Panc1 (cell line): ENCODE measurements at regions not wholly inside any gene's neighbourhood (a gene's known extent, or its start where the extent isn't known, plus 50 kb on each side); places are given as distances from the start of the nearest gene placed in this dataset.

ENCODE experiments used
- ATAC-seq: fragments of 200-7000 bp; cut with Tn5 transposase; 2 replicates; pipeline ENCODE4 v1.9.1; 2020; ENCODE audit warnings: mild to moderate bottlenecking, moderate library complexity
- BruUV-seq: library from RNA; stranded (reverse); fragments of 400-500 nt; replicated peaks from 2 replicates; lab custom pipeline; 2021; lab: Mats Ljungman, UMichigan
- CTCF ChIA-PET: fragments of 300-600 bp; sonication (Branson Sonifier 250); formaldehyde crosslinking; loops from one replicate; lab custom pipeline; 2022; ENCODE audit warnings: antibody characterized with exemption; lab: Charles Lee
- POLR2A ChIA-PET: fragments of 300-600 bp; sonication (Branson Sonifier 250); formaldehyde crosslinking; loops from one replicate; lab custom pipeline; 2022; ENCODE audit warnings: antibody characterized with exemption; lab: Charles Lee
- DNase-seq: peaks from one replicate; pipeline ENCODE4 v3.0.0-alpha.2; 2010; ENCODE audit warnings: low read depth, low spot score
- H3K27ac ChIP-seq: 2 replicates; pipeline ENCODE4 v1.5.1; 2011; ENCODE audit warnings: mild to moderate bottlenecking, low read length, inconsistent platforms
- H3K27me3 ChIP-seq: fragments of 200-500 bp; sonication (Bioruptor generic); 2 replicates; pipeline ENCODE4 v1.6.0; 2014; ENCODE audit warnings: low read length, inconsistent platforms; ENCODE audit not compliant: control insufficient read depth, insufficient read depth
- H3K36me3 ChIP-seq: fragments of 200-500 bp; sonication (Bioruptor generic); 2 replicates; pipeline ENCODE4 v1.5.1; 2014; ENCODE audit warnings: inconsistent platforms, mild to moderate bottlenecking, low read length, moderate library complexity; ENCODE audit not compliant: control insufficient read depth, insufficient read depth
- H3K4me1 ChIP-seq: 2 replicates; pipeline ENCODE4 v1.5.1; 2011; ENCODE audit warnings: inconsistent platforms, mild to moderate bottlenecking, low read length, moderate library complexity; ENCODE audit not compliant: control insufficient read depth, insufficient read depth
- H3K4me3 ChIP-seq, 2 experiments: 2 replicates each; pipeline ENCODE4 v1.5.1; 2011 to 2012; ENCODE audit warnings: low read depth in 2 of 2, low read length in 2 of 2, mild to moderate bottlenecking in 2 of 2, inconsistent platforms in 1 of 2, moderate library complexity in 1 of 2
- H3K9me3 ChIP-seq: fragments of 200-500 bp; sonication (Bioruptor generic); 2 replicates; pipeline ENCODE4 v1.5.1; 2014; ENCODE audit warnings: low read depth, mild to moderate bottlenecking, inconsistent platforms, low read length, moderate library complexity; ENCODE audit not compliant: control insufficient read depth, insufficient read depth
- POLR2AphosphoS5 ChIP-seq: IDR thresholded peaks from 2 replicates; pipeline ENCODE4 v1.6.1; 2012; ENCODE audit warnings: mild to moderate bottlenecking, low read depth, low read length, moderate library complexity
- SIN3A ChIP-seq: IDR thresholded peaks from 2 replicates; pipeline ENCODE4 v1.6.1; 2012; ENCODE audit warnings: low read depth, mild to moderate bottlenecking, low read length, moderate library complexity, borderline replicate concordance; ENCODE audit not compliant: insufficient read depth
- TCF7L2 ChIP-seq: IDR thresholded peaks from 2 replicates; pipeline ENCODE4 v1.6.1; 2011; ENCODE audit warnings: mild to moderate bottlenecking, low read depth, low read length, inconsistent platforms
- in situ Hi-C: cut with HindIII; loops from 2 replicates; pipeline ENCODE4 v1.10.0; 2016; ENCODE audit warnings: low sequenced_read_pairs, low pct_unique_long_range_greater_than_20kb
- intact Hi-C: fragments of 100-400 bp; cut with micrococcal nuclease; formaldehyde crosslinking; loops from one replicate; pipeline ENCODE4 v1.10.0; 2022; ENCODE audit not compliant: unreplicated experiment
- TF ChIP-seq, protein P1 (sequence below): fragments of 450-650 bp; IDR thresholded peaks from 2 replicates; pipeline ENCODE4 v1.5.1; 2017; ENCODE audit warnings: mild to moderate bottlenecking
- TF ChIP-seq, protein P2 (sequence below), 2 experiments: IDR thresholded peaks; 2 replicates each; pipeline ENCODE4 v1.6.1; 2011 to 2012; ENCODE audit warnings: low read depth in 2 of 2, control low read depth in 1 of 2, low read length in 1 of 2, mild to moderate bottlenecking in 1 of 2, moderate library complexity in 1 of 2; ENCODE audit not compliant: insufficient read depth in 1 of 2

DNA sequence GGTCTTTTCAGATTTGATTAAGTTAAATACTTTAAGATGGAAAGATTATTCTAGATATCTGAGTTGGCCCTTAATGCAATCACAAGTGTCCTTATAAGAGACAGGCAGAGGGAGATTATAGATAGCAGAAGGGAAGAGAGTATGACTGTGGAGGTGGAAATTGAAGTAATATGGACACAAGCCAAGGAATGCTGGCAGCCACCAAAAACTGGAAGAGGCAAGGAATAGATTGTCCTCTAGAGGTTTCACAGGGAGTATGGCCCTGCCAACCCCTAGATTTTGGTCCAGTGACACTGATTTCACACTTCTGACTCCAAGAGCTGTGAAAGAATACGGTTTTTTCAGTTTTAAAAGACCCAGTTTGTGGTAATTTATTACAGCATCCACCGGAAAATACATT lies 1498.7 kb upstream of the CADM2 start:
- no peaks in the 10 kb centered on the region for H3K36me3 ChIP-seq
- no TSS peak for BruUV-seq
- no peak for DNase-seq
- no peaks in the 10 kb centered on the region for H3K9me3 ChIP-seq
- intact Hi-C loops (no loop called here), in situ Hi-C loops (no loop called here)
- ChIA-PET CTCF (no interaction called here), POLR2A (no interaction called here)
- H3K27ac ChIP-seq: no peak overlapping the region
- TF ChIP-seq SIN3A: no peak
- no peak for TF ChIP-seq POLR2AphosphoS5
- TF ChIP-seq TCF7L2: no peak
- TF ChIP-seq, protein P1, sequence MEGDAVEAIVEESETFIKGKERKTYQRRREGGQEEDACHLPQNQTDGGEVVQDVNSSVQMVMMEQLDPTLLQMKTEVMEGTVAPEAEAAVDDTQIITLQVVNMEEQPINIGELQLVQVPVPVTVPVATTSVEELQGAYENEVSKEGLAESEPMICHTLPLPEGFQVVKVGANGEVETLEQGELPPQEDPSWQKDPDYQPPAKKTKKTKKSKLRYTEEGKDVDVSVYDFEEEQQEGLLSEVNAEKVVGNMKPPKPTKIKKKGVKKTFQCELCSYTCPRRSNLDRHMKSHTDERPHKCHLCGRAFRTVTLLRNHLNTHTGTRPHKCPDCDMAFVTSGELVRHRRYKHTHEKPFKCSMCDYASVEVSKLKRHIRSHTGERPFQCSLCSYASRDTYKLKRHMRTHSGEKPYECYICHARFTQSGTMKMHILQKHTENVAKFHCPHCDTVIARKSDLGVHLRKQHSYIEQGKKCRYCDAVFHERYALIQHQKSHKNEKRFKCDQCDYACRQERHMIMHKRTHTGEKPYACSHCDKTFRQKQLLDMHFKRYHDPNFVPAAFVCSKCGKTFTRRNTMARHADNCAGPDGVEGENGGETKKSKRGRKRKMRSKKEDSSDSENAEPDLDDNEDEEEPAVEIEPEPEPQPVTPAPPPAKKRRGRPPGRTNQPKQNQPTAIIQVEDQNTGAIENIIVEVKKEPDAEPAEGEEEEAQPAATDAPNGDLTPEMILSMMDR: no peak
- TF ChIP-seq, protein P2, sequence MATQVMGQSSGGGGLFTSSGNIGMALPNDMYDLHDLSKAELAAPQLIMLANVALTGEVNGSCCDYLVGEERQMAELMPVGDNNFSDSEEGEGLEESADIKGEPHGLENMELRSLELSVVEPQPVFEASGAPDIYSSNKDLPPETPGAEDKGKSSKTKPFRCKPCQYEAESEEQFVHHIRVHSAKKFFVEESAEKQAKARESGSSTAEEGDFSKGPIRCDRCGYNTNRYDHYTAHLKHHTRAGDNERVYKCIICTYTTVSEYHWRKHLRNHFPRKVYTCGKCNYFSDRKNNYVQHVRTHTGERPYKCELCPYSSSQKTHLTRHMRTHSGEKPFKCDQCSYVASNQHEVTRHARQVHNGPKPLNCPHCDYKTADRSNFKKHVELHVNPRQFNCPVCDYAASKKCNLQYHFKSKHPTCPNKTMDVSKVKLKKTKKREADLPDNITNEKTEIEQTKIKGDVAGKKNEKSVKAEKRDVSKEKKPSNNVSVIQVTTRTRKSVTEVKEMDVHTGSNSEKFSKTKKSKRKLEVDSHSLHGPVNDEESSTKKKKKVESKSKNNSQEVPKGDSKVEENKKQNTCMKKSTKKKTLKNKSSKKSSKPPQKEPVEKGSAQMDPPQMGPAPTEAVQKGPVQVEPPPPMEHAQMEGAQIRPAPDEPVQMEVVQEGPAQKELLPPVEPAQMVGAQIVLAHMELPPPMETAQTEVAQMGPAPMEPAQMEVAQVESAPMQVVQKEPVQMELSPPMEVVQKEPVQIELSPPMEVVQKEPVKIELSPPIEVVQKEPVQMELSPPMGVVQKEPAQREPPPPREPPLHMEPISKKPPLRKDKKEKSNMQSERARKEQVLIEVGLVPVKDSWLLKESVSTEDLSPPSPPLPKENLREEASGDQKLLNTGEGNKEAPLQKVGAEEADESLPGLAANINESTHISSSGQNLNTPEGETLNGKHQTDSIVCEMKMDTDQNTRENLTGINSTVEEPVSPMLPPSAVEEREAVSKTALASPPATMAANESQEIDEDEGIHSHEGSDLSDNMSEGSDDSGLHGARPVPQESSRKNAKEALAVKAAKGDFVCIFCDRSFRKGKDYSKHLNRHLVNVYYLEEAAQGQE (IDR thresholded peaks at IDR 0.05; ENCODE audit: insufficient read depth in 1 of 2, low read depth in 2 of 2, low read length in 1 of 2): no peak
- H3K4me1 ChIP-seq: no peaks in the 10 kb centered on the region
- no peaks in the 10 kb centered on the region for H3K27me3 ChIP-seq
- H3K4me3 ChIP-seq: no peak overlapping the region
- no peak for ATAC-seq

DNA sequence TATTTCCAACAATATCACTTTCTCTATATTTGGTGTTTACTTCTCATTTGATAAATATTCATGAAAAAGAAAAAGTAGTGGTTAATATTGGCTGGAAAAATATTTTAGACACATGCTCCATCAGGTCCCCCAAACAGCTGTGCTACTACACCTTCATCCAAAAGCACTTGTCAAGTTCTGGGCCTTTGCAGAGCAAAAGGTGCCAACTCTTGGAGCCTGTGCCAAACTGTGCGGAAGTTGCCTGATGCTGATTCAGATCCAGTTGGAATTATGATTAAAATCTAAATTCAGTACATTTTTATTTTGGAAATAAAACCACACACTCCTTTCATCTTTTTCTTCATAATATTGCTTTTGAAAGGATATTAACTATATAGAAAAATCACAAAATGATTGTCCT lies 1497.4 kb upstream of the CADM2 start:
- ATAC-seq: no peak
- Histone ChIP-seq H3K9me3 (no peaks in the 10 kb centered on the region), H3K27me3 (no peaks in the 10 kb centered on the region), H3K4me1 (no peaks in the 10 kb centered on the region), H3K4me3 (no peak overlapping the region), H3K27ac (no peak overlapping the region), H3K36me3 (no peaks in the 10 kb centered on the region)
- no TSS peak for BruUV-seq
- in situ Hi-C loops: no loop called here
- TF ChIP-seq, protein P1: no peak
- TF ChIP-seq, protein P2 (IDR thresholded peaks at IDR 0.05; ENCODE audit: insufficient read depth in 1 of 2, low read depth in 2 of 2, low read length in 1 of 2): no peak
- TF ChIP-seq TCF7L2: no peak
- CTCF ChIA-PET: no interaction called here
- no peak for DNase-seq
- POLR2A ChIA-PET: no interaction called here
- intact Hi-C loops: no loop called here
